Ishikawa (cell line): ENCODE measurements at regions not wholly inside any gene's neighbourhood (a gene's known extent, or its start where the extent isn't known, plus 50 kb on each side); places are given as distances from the start of the nearest gene placed in this dataset.

Experiments
- CEBPB ChIP-seq: IDR thresholded peaks from 2 replicates; pipeline ENCODE4 v1.6.1; 2012
- EGR1 ChIP-seq: IDR thresholded peaks from 2 replicates; pipeline ENCODE4 v1.6.1; 2012
- EP300 ChIP-seq: IDR thresholded peaks from 2 replicates; pipeline ENCODE4 v1.6.1; 2012; ENCODE audit warnings: borderline replicate concordance
- FOXM1 ChIP-seq: IDR thresholded peaks from 2 replicates; pipeline ENCODE4 v1.6.1; 2012; ENCODE audit warnings: low read depth, borderline replicate concordance
- NFIC ChIP-seq: IDR thresholded peaks from 2 replicates; pipeline ENCODE4 v1.6.1; 2012
- TAF1 ChIP-seq: IDR thresholded peaks from 2 replicates; pipeline ENCODE4 v1.6.1; 2012; ENCODE audit warnings: low read depth, mild to moderate bottlenecking
- TEAD4 ChIP-seq: IDR thresholded peaks from 2 replicates; pipeline ENCODE4 v1.6.1; 2012
- USF1 ChIP-seq: IDR thresholded peaks from 2 replicates; pipeline ENCODE4 v1.6.1; 2012

GRCh38 chr12:118737985-118738540 lies 243.3 kb upstream of the SRRM4 start:
- TF ChIP-seq NFIC (no peak), EP300 (no peak), EGR1 (no peak), TAF1 (no peak), USF1 (no peak), FOXM1 (no peak), TEAD4 (no peak), CEBPB (no peak)
